ENCODE measurements at regions not wholly inside any gene's neighbourhood (a gene's known extent, or its start where the extent isn't known, plus 50 kb on each side); places are given as distances from the start of the nearest gene placed in this dataset.

DNA sequence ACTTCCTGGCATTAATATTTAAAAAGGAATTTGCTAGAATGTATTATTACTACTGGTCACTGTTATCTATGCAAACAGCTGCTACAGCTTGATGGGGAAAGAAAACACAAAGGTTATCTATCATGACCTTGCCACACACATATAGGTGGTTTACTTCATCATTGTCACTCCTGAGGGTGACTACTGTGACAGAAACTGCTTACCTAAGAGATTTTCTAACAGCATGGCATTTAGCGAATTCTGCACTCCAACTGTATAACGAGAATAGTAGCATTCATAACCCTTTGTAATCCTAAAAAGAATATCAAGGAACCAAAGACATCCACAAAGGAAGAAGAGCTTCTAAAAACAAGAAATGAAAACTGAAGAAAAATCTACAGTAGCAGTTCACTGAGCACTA lies 74.6 kb upstream of the SPOCK3 start:
- no peak overlapping the region for H2BK5ac ChIP-seq (ENCODE audit: low read depth, low read length)
- H4K91ac ChIP-seq (replicated peaks; ENCODE audit: insufficient read length, low read length), result no peak overlapping the region
- 85% methylated on average over 2 of the region's 2 CpGs; no CpG with 5 or more reads in 1 of the 2 experiments for WGBS, 2 experiments (ENCODE audit: extremely low coverage in 1 of 2, insufficient coverage in 1 of 2, insufficient read length in 1 of 2, insufficient replicate concordance in 2 of 2, low coverage in 1 of 2, low lambda C conversion rate in 2 of 2, missing lambda C conversion rate in 1 of 2)
- no peaks in the 10 kb centered on the region for H3K36me3 ChIP-seq (ENCODE audit: control insufficient read depth in 2 of 4, insufficient read depth in 4 of 4, low read length in 3 of 4)
- ChIA-PET POLR2A (ENCODE audit: partially characterized antibody) (no interaction called here), CTCF (ENCODE audit: partially characterized antibody) (no interaction called here)
- no peaks in the 10 kb centered on the region for H3K9me3 ChIP-seq (ENCODE audit: insufficient read depth in 2 of 2, low read depth in 1 of 2, low read length in 1 of 2)
- no peak for TF ChIP-seq CHD2 (IDR thresholded peaks at IDR 0.05; ENCODE audit: low read length)
- TF ChIP-seq CEBPB (IDR thresholded peaks at IDR 0.05; ENCODE audit: low read depth, low read length), result no peak
- TF ChIP-seq, protein P1, sequence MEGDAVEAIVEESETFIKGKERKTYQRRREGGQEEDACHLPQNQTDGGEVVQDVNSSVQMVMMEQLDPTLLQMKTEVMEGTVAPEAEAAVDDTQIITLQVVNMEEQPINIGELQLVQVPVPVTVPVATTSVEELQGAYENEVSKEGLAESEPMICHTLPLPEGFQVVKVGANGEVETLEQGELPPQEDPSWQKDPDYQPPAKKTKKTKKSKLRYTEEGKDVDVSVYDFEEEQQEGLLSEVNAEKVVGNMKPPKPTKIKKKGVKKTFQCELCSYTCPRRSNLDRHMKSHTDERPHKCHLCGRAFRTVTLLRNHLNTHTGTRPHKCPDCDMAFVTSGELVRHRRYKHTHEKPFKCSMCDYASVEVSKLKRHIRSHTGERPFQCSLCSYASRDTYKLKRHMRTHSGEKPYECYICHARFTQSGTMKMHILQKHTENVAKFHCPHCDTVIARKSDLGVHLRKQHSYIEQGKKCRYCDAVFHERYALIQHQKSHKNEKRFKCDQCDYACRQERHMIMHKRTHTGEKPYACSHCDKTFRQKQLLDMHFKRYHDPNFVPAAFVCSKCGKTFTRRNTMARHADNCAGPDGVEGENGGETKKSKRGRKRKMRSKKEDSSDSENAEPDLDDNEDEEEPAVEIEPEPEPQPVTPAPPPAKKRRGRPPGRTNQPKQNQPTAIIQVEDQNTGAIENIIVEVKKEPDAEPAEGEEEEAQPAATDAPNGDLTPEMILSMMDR (IDR thresholded peaks at IDR 0.05; ENCODE audit: control extremely low read depth in 1 of 3, insufficient read depth in 1 of 3, low read depth in 1 of 3, low read length in 3 of 3), result no peak
- no peak for TF ChIP-seq EZH2 (IDR thresholded peaks at IDR 0.05; ENCODE audit: low read depth, low read length, severe bottlenecking)
- no peak for TF ChIP-seq RXRA (IDR thresholded peaks at IDR 0.05; ENCODE audit: insufficient read depth, low read depth, low read length)
- TF ChIP-seq, protein P2, sequence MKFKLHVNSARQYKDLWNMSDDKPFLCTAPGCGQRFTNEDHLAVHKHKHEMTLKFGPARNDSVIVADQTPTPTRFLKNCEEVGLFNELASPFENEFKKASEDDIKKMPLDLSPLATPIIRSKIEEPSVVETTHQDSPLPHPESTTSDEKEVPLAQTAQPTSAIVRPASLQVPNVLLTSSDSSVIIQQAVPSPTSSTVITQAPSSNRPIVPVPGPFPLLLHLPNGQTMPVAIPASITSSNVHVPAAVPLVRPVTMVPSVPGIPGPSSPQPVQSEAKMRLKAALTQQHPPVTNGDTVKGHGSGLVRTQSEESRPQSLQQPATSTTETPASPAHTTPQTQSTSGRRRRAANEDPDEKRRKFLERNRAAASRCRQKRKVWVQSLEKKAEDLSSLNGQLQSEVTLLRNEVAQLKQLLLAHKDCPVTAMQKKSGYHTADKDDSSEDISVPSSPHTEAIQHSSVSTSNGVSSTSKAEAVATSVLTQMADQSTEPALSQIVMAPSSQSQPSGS (IDR thresholded peaks at IDR 0.05; ENCODE audit: low read length), result no peak
- TF ChIP-seq SP1 (IDR thresholded peaks at IDR 0.05; ENCODE audit: low read depth, low read length), result no peak
- TF ChIP-seq FOSL1 (IDR thresholded peaks at IDR 0.05; ENCODE audit: insufficient read depth, low read depth, low read length), result no peak
- TF ChIP-seq KDM1A (IDR thresholded peaks at IDR 0.05; ENCODE audit: borderline replicate concordance, low read length), result no peak
- no peak overlapping the region for H2AFZ ChIP-seq (ENCODE audit: low read length)
- DNase-seq (ENCODE audit: low read depth in 1 of 2, low spot score in 2 of 2) (no peak), FAIRE-seq (no peak)
- H3K14ac ChIP-seq (ENCODE audit: insufficient read length), result no peak overlapping the region
- H4K20me1 ChIP-seq (replicated peaks in 1 of 2; ENCODE audit: control insufficient read depth in 1 of 2, insufficient read depth in 2 of 2, low read length in 2 of 2), result no peaks in the 10 kb centered on the region
- no peak overlapping the region for H3K4me2 ChIP-seq (ENCODE audit: insufficient read depth in 1 of 2, low read depth in 2 of 2, low read length in 2 of 2)
- no peaks in the 10 kb centered on the region for H3K23me2 ChIP-seq (ENCODE audit: low read depth, low read length)
- no peaks in the 10 kb centered on the region for H3K79me2 ChIP-seq (ENCODE audit: control insufficient read depth in 1 of 2, insufficient read depth in 2 of 2, low read length in 2 of 2)
- no peak overlapping the region for H4K5ac ChIP-seq (ENCODE audit: insufficient read length, low read depth, low read length)
- no peaks in the 10 kb centered on the region for H3K4me1 ChIP-seq (replicated peaks in 1 of 4; ENCODE audit: control insufficient read depth in 3 of 4, insufficient read depth in 4 of 4, low read length in 3 of 4)
- H2BK15ac ChIP-seq (ENCODE audit: low read length), result no peak overlapping the region
- no peak overlapping the region for H2AK5ac ChIP-seq (ENCODE audit: low read depth, low read length)
- H3K4me3 ChIP-seq (ENCODE audit: extremely low read depth in 1 of 4, insufficient read depth in 2 of 4, low read depth in 3 of 4, low read length in 4 of 4), result no peak overlapping the region
- no peak overlapping the region for H2BK12ac ChIP-seq (ENCODE audit: low read depth, low read length)
- H3K4ac ChIP-seq (replicated peaks; ENCODE audit: insufficient read length, low read depth, low read length), result no peak overlapping the region
- no peak overlapping the region for H2BK120ac ChIP-seq (replicated peaks; ENCODE audit: low read depth, low read length)
- no peaks in the 10 kb centered on the region for H3K27me3 ChIP-seq (replicated peaks in 1 of 4; ENCODE audit: control insufficient read depth in 3 of 4, extremely low read depth in 1 of 4, insufficient read depth in 3 of 4, low read length in 3 of 4)
- no peak overlapping the region for H3K9ac ChIP-seq (replicated peaks in 1 of 4; ENCODE audit: extremely low read depth in 1 of 4, low read depth in 3 of 4, low read length in 3 of 4)
- no peak overlapping the region for H3K27ac ChIP-seq (ENCODE audit: low read depth, low read length)
- no peaks in the 10 kb centered on the region for H3K79me1 ChIP-seq (ENCODE audit: low read depth, low read length)
- H4K8ac ChIP-seq (ENCODE audit: extremely low read depth, insufficient read depth, low read length), result no peak overlapping the region
- no peak overlapping the region for H3K23ac ChIP-seq (ENCODE audit: insufficient read length)
- no peak overlapping the region; the same call in 1 of the 2 replicates for H3K18ac ChIP-seq (ENCODE audit: extremely low read depth, low read length)
- H2BK20ac ChIP-seq (ENCODE audit: low read length), result no peak overlapping the region
- H3K56ac ChIP-seq (replicated peaks; ENCODE audit: insufficient read length, low read depth, low read length), result no peak overlapping the region
